ENCODE measurements at regions not wholly inside any gene's neighbourhood (a gene's known extent, or its start where the extent isn't known, plus 50 kb on each side); places are given as distances from the start of the nearest gene placed in this dataset.
A peak's percentile ranks its signal among the peaks of the same experiment; 100 is the strongest.

GRCh38 chr13:30847650-30848307, 58.3 kb upstream of the MEDAG start:
- CTCF ChIA-PET: interaction anchor here (0.9 to 6.9 kb wide), 4 partner anchors 8 to 197 kb away, joined by 3 to 46 read pairs (median 6); no protein-coding TSS in a partner anchor
- POLR2A ChIA-PET: interaction anchor here (1.0 to 1.7 kb wide), 4 partner anchors 7 to 30 kb away, joined by 3 to 6 read pairs (median 4); no protein-coding TSS in a partner anchor
- H3K4me3 ChIP-seq (ENCODE audit: low read depth, low read length): peak overlapping the region; percentile 34
- no peak for TF ChIP-seq CTCF (IDR thresholded peaks at IDR 0.05; ENCODE audit: insufficient read depth, low read length, missing control alignments)
- DNase-seq (ENCODE audit: low read depth, low spot score): peak; percentile 99

- peak overlapping the region; percentile 29 for H3K4me3 ChIP-seq (ENCODE audit: low read depth, low read length)
- DNase-seq (ENCODE audit: low read depth, low spot score): no peak
- no peak for TF ChIP-seq CTCF (IDR thresholded peaks at IDR 0.05; ENCODE audit: insufficient read depth, low read length, missing control alignments)
- POLR2A ChIA-PET: interaction anchor here (1.6 to 1.7 kb wide), 2 partner anchors 17 to 30 kb away, joined by 4 to 6 read pairs; no protein-coding TSS in a partner anchor
- CTCF ChIA-PET: interaction anchor here (0.9 to 6.9 kb wide), 5 partner anchors 10 to 196 kb away, joined by 3 to 46 read pairs (median 6); no protein-coding TSS in a partner anchor
These were observed 57.6 kb upstream of the MEDAG start for GRCh38 chr13:30848332-30849027.

- ChIA-PET CTCF (interaction anchor here (0.9 to 6.9 kb wide), 5 partner anchors 9 to 45 kb away, joined by 3 to 46 read pairs (median 6); no protein-coding TSS in a partner anchor), POLR2A (no interaction called here)
- no peak for DNase-seq (ENCODE audit: low read depth, low spot score)
- no peak for TF ChIP-seq CTCF (IDR thresholded peaks at IDR 0.05; ENCODE audit: insufficient read depth, low read length, missing control alignments)
- H3K4me3 ChIP-seq (ENCODE audit: low read depth, low read length): no peak overlapping the region
These were observed 56.5 kb upstream of the MEDAG start for GRCh38 chr13:30849611-30850010.

GRCh38 chr13:30850204-30850866, 55.7 kb upstream of the MEDAG start:
- TF ChIP-seq CTCF (IDR thresholded peaks at IDR 0.05; ENCODE audit: insufficient read depth, low read length, missing control alignments): no peak
- ChIA-PET POLR2A (no interaction called here), CTCF (interaction anchor here (1.0 to 6.9 kb wide), 5 partner anchors 8 to 194 kb away, joined by 3 to 46 read pairs (median 6); no protein-coding TSS in a partner anchor)
- no peak for DNase-seq (ENCODE audit: low read depth, low spot score)
- no peak overlapping the region for H3K4me3 ChIP-seq (ENCODE audit: low read depth, low read length)

GRCh38 chr13:30850867-30851211, 55.2 kb upstream of the MEDAG start:
- no peak for DNase-seq (ENCODE audit: low read depth, low spot score)
- ChIA-PET POLR2A (no interaction called here), CTCF (interaction anchor here (1.0 to 6.9 kb wide), 3 partner anchors 7 to 194 kb away, joined by 3 to 46 read pairs (median 12); no protein-coding TSS in a partner anchor)
- H3K4me3 ChIP-seq (ENCODE audit: low read depth, low read length): no peak overlapping the region
- no peak for TF ChIP-seq CTCF (IDR thresholded peaks at IDR 0.05; ENCODE audit: insufficient read depth, low read length, missing control alignments)
